Naive thymus-derived CD4-positive, alpha-beta T cell (primary cell): ENCODE measurements at regions not wholly inside any gene's neighbourhood (a gene's known extent, or its start where the extent isn't known, plus 50 kb on each side); places are given as distances from the start of the nearest gene placed in this dataset.

Source experiments
- ATAC-seq: fragments of 150-1000 bp; cut with Tn5 transposase; 2 replicates; pipeline ENCODE4 v1.10.0; 2021; ENCODE audit warnings: mild to moderate bottlenecking, moderate library complexity
- CTCF ChIA-PET: fragments of 350-600 bp; sonication (Branson Sonifier 250); formaldehyde crosslinking; loops from one replicate; lab custom pipeline; 2021; ENCODE audit warnings: antibody characterized with exemption; lab: Charles Lee
- POLR2A ChIA-PET: fragments of 350-600 bp; sonication (Branson Sonifier 250); formaldehyde crosslinking; loops from one replicate; lab custom pipeline; 2021; ENCODE audit warnings: antibody characterized with exemption, inconsistent platforms; lab: Charles Lee
- DNase-seq, 9 donors: peaks; one replicate each; pipeline versions ENCODE4 v3.0.0 to v3.0.0-alpha.2; 2020 to 2022; ENCODE audit warnings: mixed read lengths in 1 of 9
- H3K27ac ChIP-seq: one replicate; pipeline ENCODE4 v1.7.0; 2013; ENCODE audit warnings: mild to moderate bottlenecking, low read depth, low read length, moderate library complexity
- H3K27me3 ChIP-seq, 2 donors: one replicate each; pipeline ENCODE4 v1.7.0; 2013; ENCODE audit warnings: low read length in 2 of 2, mild to moderate bottlenecking in 2 of 2, moderate library complexity in 2 of 2; ENCODE audit not compliant: control insufficient read depth in 2 of 2, insufficient read depth in 2 of 2
- H3K36me3 ChIP-seq, 3 experiments: 1 replicate in 2 of 3; 2 replicates in 1 of 3; pipeline ENCODE4 v1.7.0; 2013; ENCODE audit warnings: low read length in 3 of 3, mild to moderate bottlenecking in 3 of 3, moderate library complexity in 1 of 3; ENCODE audit not compliant: insufficient read depth in 3 of 3, control insufficient read depth in 2 of 3
- H3K4me1 ChIP-seq, 2 donors: one replicate each; pipeline ENCODE4 v1.7.0; 2013; ENCODE audit warnings: low read length in 2 of 2, mild to moderate bottlenecking in 2 of 2, moderate library complexity in 1 of 2; ENCODE audit not compliant: control insufficient read depth in 2 of 2, insufficient read depth in 2 of 2
- H3K4me3 ChIP-seq: 2 replicates; pipeline ENCODE4 v1.7.0; 2013; ENCODE audit warnings: mild to moderate bottlenecking, low read length
- H3K9me3 ChIP-seq, 3 experiments: 1 replicate in 2 of 3; 2 replicates in 1 of 3; pipeline ENCODE4 v1.7.0; 2013; ENCODE audit warnings: low read length in 3 of 3; ENCODE audit not compliant: control insufficient read depth in 2 of 3
- H3K27ac Mint-ChIP-seq, 9 donors: one replicate each; pipeline ENCODE4 v1.8.0; 2020 to 2022; ENCODE audit warnings: mixed read lengths in 9 of 9, mild to moderate bottlenecking in 8 of 9, moderate library complexity in 5 of 9, inconsistent platforms in 2 of 9
- H3K27me3 Mint-ChIP-seq, 5 donors: one replicate each; pipeline ENCODE4 v1.8.0; 2021 to 2022; ENCODE audit warnings: mixed read lengths in 5 of 5, mild to moderate bottlenecking in 1 of 5
- H3K36me3 Mint-ChIP-seq, 5 donors: one replicate each; pipeline ENCODE4 v1.8.0; 2020 to 2022; ENCODE audit warnings: mixed read lengths in 5 of 5, mild to moderate bottlenecking in 3 of 5, inconsistent platforms in 1 of 5
- H3K4me1 Mint-ChIP-seq, 7 donors: one replicate each; pipeline ENCODE4 v1.8.0; 2020 to 2022; ENCODE audit warnings: mixed read lengths in 7 of 7, mild to moderate bottlenecking in 3 of 7, inconsistent platforms in 1 of 7
- H3K4me3 Mint-ChIP-seq, 10 donors: one replicate each; pipeline ENCODE4 v1.8.0; 2020 to 2022; ENCODE audit warnings: mild to moderate bottlenecking in 10 of 10, mixed read lengths in 10 of 10, moderate library complexity in 6 of 10, inconsistent platforms in 2 of 10
- H3K9me3 Mint-ChIP-seq, 11 donors: one replicate each; pipeline ENCODE4 v1.8.0; 2020 to 2022; ENCODE audit warnings: mixed read lengths in 11 of 11, mild to moderate bottlenecking in 4 of 11, inconsistent platforms in 1 of 11, moderate library complexity in 1 of 11
- intact Hi-C, 2 donors: fragments of 100-400 bp; cut with micrococcal nuclease; formaldehyde crosslinking; loops; one replicate each; pipeline ENCODE4 v1.15.1; 2023

GRCh38 chr3:82287562-82287961, 526.1 kb upstream of the GBE1 start:
- H3K9me3 Mint-ChIP-seq, result peaks cover 0 to 26% (median 9%) of the 10 kb centered on the region in 11 donors
- no peaks in the 10 kb centered on the region for H3K4me1 Mint-ChIP-seq
- Histone ChIP-seq H3K4me3 (no peak overlapping the region), H3K27ac (no peak overlapping the region), H3K27me3 (no peaks in the 10 kb centered on the region), H3K36me3 (no peaks in the 10 kb centered on the region), H3K9me3 (no peaks in the 10 kb centered on the region), H3K4me1 (no peaks in the 10 kb centered on the region)
- ChIA-PET CTCF (no interaction called here), POLR2A (no interaction called here)
- DNase-seq (no peak), ATAC-seq (no peak)
- no peak overlapping the region for H3K27ac Mint-ChIP-seq
- H3K27me3 Mint-ChIP-seq, result no peaks in the 10 kb centered on the region
- no peaks in the 10 kb centered on the region for H3K36me3 Mint-ChIP-seq
- H3K4me3 Mint-ChIP-seq, result no peak overlapping the region
- intact Hi-C loops, result no loop called here

GRCh38 chr3:82281205-82281604, 519.8 kb upstream of the GBE1 start:
- Histone ChIP-seq H3K27ac (no peak overlapping the region), H3K4me1 (no peaks in the 10 kb centered on the region), H3K27me3 (no peaks in the 10 kb centered on the region), H3K9me3 (peaks cover 0 to 4% (median 0%) of the 10 kb centered on the region in 3 experiments), H3K36me3 (no peaks in the 10 kb centered on the region), H3K4me3 (no peak overlapping the region)
- intact Hi-C loops, result no loop called here
- H3K4me1 Mint-ChIP-seq, result no peaks in the 10 kb centered on the region
- no peak overlapping the region for H3K27ac Mint-ChIP-seq
- CTCF ChIA-PET, result no interaction called here
- no peaks in the 10 kb centered on the region for H3K36me3 Mint-ChIP-seq
- no peaks in the 10 kb centered on the region for H3K27me3 Mint-ChIP-seq
- H3K9me3 Mint-ChIP-seq, result peaks cover 0 to 6% (median 2%) of the 10 kb centered on the region in 11 donors
- no peak overlapping the region for H3K4me3 Mint-ChIP-seq
- POLR2A ChIA-PET, result no interaction called here
- ATAC-seq, result no peak
- DNase-seq, result no peak

- DNase-seq (no peak), ATAC-seq (no peak)
- Mint-ChIP-seq H3K4me1 (no peaks in the 10 kb centered on the region), H3K27ac (no peak overlapping the region), H3K4me3 (no peak overlapping the region), H3K9me3 (peaks cover 4 to 17% (median 9%) of the 10 kb centered on the region in 11 donors), H3K27me3 (no peaks in the 10 kb centered on the region), H3K36me3 (no peaks in the 10 kb centered on the region)
- ChIA-PET POLR2A (no interaction called here), CTCF (no interaction called here)
- intact Hi-C loops, result no loop called here
- no peaks in the 10 kb centered on the region for H3K36me3 ChIP-seq
- H3K27me3 ChIP-seq, result no peaks in the 10 kb centered on the region
- no peak overlapping the region for H3K27ac ChIP-seq
- peaks cover 0 to 4% (median 0%) of the 10 kb centered on the region in 3 experiments for H3K9me3 ChIP-seq
- no peaks in the 10 kb centered on the region for H3K4me1 ChIP-seq
- H3K4me3 ChIP-seq, result no peak overlapping the region
Measured at GRCh38 chr3:82276992-82277391, 515.5 kb upstream of the GBE1 start.

GRCh38 chr3:82274897-82275296, 513.5 kb upstream of the GBE1 start:
- intact Hi-C loops, result no loop called here
- Histone ChIP-seq H3K4me1 (no peaks in the 10 kb centered on the region), H3K27ac (no peak overlapping the region), H3K36me3 (no peaks in the 10 kb centered on the region), H3K27me3 (no peaks in the 10 kb centered on the region), H3K4me3 (no peak overlapping the region), H3K9me3 (no peaks in the 10 kb centered on the region)
- DNase-seq (no peak), ATAC-seq (no peak)
- Mint-ChIP-seq H3K9me3 (peaks cover 9 to 32% (median 19%) of the 10 kb centered on the region in 11 donors), H3K4me3 (no peak overlapping the region), H3K27ac (no peak overlapping the region), H3K4me1 (no peaks in the 10 kb centered on the region), H3K27me3 (no peaks in the 10 kb centered on the region), H3K36me3 (no peaks in the 10 kb centered on the region)
- ChIA-PET CTCF (no interaction called here), POLR2A (no interaction called here)

GRCh38 chr3:82265747-82266146, 504.3 kb upstream of the GBE1 start:
- Histone ChIP-seq H3K27me3 (no peaks in the 10 kb centered on the region), H3K4me3 (no peak overlapping the region), H3K36me3 (no peaks in the 10 kb centered on the region), H3K9me3 (no peaks in the 10 kb centered on the region), H3K27ac (no peak overlapping the region), H3K4me1 (no peaks in the 10 kb centered on the region)
- DNase-seq (no peak), ATAC-seq (no peak)
- no peaks in the 10 kb centered on the region for H3K27me3 Mint-ChIP-seq
- no peak overlapping the region for H3K4me3 Mint-ChIP-seq
- no peaks in the 10 kb centered on the region for H3K36me3 Mint-ChIP-seq
- no peak overlapping the region for H3K27ac Mint-ChIP-seq
- peaks cover 5 to 27% (median 8%) of the 10 kb centered on the region in 11 donors for H3K9me3 Mint-ChIP-seq
- ChIA-PET CTCF (no interaction called here), POLR2A (no interaction called here)
- intact Hi-C loops, result no loop called here
- no peaks in the 10 kb centered on the region for H3K4me1 Mint-ChIP-seq

GRCh38 chr3:82262193-82262592, 500.7 kb upstream of the GBE1 start:
- Mint-ChIP-seq H3K27ac (no peak overlapping the region), H3K27me3 (no peaks in the 10 kb centered on the region), H3K4me3 (no peak overlapping the region), H3K36me3 (no peaks in the 10 kb centered on the region), H3K9me3 (peaks cover 0 to 7% (median 1%) of the 10 kb centered on the region in 11 donors), H3K4me1 (no peaks in the 10 kb centered on the region)
- Histone ChIP-seq H3K36me3 (no peaks in the 10 kb centered on the region), H3K4me1 (no peaks in the 10 kb centered on the region), H3K27me3 (no peaks in the 10 kb centered on the region), H3K4me3 (no peak overlapping the region), H3K27ac (no peak overlapping the region), H3K9me3 (no peaks in the 10 kb centered on the region)
- ChIA-PET CTCF (no interaction called here), POLR2A (no interaction called here)
- intact Hi-C loops, result no loop called here
- DNase-seq (no peak), ATAC-seq (no peak)

GRCh38 chr3:82261637-82262036, 500.2 kb upstream of the GBE1 start:
- H3K9me3 ChIP-seq, result no peaks in the 10 kb centered on the region
- POLR2A ChIA-PET, result no interaction called here
- no peak overlapping the region for H3K27ac ChIP-seq
- Mint-ChIP-seq H3K9me3 (peaks cover 0 to 7% (median 1%) of the 10 kb centered on the region in 11 donors), H3K27ac (no peak overlapping the region), H3K36me3 (no peaks in the 10 kb centered on the region), H3K4me3 (no peak overlapping the region), H3K4me1 (no peaks in the 10 kb centered on the region), H3K27me3 (no peaks in the 10 kb centered on the region)
- CTCF ChIA-PET, result no interaction called here
- DNase-seq (no peak), ATAC-seq (no peak)
- no peaks in the 10 kb centered on the region for H3K27me3 ChIP-seq
- no peaks in the 10 kb centered on the region for H3K4me1 ChIP-seq
- no peaks in the 10 kb centered on the region for H3K36me3 ChIP-seq
- intact Hi-C loops, result no loop called here
- H3K4me3 ChIP-seq, result no peak overlapping the region
